ENCODE measurements at regions not wholly inside any gene's neighbourhood (a gene's known extent, or its start where the extent isn't known, plus 50 kb on each side); places are given as distances from the start of the nearest gene placed in this dataset.

GRCh38 chr12:126488806-126489205, 1423.6 kb downstream of the AACS start:
- no peak for DNase-seq

DNA sequence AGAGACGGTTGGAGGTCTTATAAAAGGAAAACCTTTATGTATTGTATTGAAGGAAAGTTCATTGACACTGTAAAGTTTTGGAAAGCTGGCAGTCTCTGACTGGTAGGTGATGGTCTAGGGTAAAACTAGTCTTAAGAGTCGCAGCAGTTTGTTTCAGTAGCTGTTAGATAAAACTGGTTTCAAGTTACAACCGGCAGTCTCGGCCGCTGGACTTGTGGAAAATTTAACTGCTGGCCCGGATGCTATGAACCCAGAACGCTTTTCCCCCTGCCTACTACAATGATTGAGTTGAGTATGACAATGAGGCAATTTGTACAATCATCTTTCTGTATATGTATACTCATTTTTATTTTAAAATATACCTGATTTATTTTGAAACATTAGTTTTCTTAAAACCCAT, 1426.9 kb downstream of the AACS start:
- no peak for DNase-seq

GRCh38 chr12:126493366-126494108, 1428.3 kb downstream of the AACS start:
- DNase-seq: no peak

DNA sequence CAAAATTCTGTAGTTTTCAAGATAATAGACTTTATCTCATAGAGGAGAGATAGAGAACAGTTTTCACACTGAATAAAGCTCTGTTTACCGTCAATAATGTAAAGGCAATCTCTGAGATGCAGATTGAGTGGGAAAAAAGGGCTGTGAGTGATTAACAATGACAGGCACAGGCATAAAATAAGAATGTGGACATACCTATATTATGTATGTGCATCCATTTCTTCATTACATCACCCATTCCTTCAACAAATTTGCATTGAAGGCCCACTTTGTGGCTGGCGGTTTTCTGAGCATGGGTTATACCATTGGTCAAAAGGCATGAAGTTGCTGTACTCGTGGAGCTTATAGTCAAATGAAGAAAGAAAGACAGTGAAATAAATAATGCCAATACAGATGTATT, 1431.0 kb downstream of the AACS start:
- no peak for DNase-seq

DNA sequence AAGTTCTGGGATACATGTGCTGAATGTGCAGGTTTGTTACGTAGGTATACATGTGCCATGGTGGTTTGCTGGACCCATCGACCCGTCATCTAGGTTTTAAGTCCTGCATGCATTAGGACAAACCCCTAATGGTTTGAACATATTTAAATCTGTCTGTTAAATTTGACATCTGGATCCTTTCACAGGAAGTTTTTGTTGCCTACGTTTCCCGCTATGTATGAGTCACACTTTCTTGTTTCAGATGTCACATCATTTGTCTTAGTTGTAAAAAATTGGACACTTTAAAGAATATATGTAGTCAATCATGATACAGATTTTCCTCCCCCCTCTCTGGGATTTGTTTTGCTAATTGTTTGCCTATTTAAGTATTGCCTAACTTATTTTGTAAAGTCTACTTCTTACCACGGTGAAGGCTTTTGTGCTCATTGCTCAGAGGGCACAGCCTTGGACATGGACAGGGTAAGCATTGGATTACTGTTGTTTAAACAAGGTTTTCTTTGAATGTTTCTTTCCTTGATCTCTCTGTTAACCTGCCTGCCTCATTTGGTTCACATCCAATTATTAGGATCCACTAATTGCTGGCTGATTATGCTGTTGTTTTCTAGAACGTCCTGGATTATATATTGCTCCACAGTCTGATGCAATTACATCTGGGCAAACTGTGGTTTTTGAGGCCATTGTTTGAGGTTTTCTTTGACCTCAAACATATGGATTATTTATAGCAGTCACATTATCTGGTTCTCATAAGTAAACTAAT, 1441.4 kb downstream of the AACS start:
- DNase-seq: no peak

DNA sequence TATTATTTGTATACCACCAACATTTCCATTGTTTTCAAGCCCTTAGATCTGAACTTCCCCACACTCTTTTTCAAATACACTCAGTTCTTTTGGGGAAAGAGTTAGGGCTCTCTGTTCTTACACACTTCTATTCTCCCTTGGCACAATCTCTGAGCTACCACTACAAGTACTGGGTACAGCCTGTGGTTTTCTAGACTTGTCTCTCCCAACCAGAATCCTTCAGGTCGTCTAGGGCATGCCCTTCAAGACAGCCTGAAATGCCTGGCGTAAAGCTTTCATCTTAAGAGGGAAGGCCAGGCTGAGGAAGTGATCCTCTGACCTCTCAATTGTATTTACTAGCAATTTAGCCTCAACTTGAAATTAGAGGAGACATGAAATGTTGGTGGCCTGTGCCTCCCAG, 1442.0 kb downstream of the AACS start:
- no peak for DNase-seq

DNA sequence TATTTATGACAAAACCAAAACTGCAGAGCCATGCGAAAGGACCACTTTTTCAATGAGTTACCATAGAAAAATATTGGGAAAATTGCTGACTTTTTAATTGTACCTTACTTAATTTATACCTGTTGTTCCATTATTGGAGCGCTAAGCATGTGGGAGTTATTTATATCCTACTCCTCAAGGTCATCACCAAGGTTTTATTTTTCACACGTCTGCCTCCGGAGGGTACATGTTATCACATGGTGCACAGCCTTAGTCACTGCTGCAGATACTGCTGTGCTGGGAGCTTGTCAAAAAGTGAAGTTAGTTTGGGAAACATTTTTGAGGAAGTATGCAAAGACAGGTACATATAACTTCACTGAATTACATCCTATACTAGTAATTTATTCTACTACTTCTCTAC, 1444.3 kb downstream of the AACS start:
- DNase-seq: no peak

- DNase-seq: no peak
Observed at GRCh38 chr12:126510630-126511029, 1445.4 kb downstream of the AACS start.

DNA sequence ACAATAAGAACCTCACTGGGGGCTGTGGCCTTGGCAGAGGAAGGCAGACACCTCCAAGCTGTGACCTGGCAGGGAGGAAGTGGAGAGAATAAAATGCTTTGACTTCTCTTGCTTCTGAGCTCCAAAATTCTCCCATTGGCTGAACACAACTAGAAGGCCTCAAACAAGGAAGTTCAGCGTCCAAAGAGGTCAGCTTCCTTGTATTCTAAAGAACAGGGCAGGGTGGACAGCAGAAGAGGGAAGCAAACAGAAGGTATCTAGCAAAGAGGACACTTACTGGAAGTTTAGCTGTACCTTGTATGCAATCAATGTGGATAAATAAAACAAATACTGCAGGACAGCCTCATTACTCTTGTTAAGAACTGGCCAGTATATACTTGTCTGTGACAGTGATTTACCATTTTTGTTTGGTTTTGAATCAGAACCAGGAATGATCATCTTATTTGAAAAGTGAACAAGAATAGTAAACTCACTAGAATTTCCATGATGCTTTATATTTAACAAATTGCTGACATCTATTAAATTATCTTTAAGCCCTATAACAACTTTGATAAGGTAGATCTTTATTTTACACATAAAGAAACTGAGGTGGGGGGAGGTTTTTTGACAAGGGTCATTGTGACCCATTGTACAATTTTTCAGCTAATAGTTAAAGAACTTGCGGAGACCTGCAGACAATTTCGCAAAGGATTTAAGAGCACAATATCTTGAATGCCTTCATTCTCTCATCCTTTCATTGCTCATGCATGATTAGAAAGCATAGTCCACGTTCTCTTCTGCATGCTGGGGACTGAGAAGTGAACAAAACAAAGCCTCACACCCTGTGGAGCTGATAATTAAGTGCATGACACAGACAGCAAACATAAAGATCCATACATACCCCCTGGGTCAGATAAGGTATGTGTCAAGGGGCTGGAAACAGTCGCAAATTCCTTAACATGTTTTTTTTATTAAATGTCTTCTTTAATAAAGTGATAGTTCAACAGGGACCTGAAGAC, 1448.0 kb downstream of the AACS start:
- no peak for DNase-seq

DNA sequence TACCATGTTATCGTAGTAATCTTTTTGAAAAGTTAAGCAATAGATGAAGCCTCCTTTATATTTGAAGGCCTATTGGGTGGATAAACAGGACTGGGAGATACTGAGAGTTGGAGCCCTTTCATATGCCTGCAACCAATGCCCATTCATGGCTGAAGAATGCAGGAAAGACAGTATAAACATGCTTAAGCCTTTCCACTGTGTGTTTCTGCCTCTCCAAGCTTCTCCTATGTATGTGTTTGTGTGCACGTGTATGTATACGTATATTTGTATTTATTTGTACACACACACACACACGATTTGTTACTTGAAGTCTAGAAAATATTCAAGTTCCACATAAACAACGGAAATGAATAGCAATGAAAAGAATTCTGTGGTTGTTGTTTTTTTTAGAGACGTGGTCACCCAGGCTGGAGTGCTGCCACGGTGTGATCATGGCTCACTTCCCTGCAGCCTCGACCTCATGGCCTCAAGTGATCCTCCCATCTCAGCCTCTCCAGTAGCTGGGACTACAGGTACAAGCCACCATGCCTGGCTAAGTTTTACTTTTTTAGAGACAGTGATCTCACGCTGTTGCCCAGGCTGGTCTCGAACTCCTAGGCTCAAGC, 1453.5 kb downstream of the AACS start:
- DNase-seq: no peak

GRCh38 chr12:126519833-126520232, 1454.6 kb downstream of the AACS start:
- no peak for DNase-seq

DNA sequence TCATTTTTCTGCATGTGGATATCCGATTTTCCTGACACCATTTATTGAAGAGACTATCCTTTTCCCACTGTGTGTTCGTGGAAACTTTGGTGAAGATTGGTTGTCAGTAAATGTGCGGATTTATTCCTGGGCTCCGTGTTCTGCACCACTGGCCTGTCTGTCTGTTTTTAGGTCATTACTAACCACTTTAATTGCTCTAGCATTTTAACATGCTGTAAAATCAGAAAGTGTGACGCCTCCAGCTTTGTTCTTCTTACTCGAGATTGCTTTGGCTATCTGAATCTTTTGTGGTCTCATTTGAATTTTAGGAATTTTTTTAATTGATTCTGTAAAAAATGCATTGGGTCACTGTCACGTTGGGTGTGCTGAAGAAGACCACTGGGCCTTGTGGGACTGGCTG, 1458.7 kb downstream of the AACS start:
- no peak for DNase-seq

DNA sequence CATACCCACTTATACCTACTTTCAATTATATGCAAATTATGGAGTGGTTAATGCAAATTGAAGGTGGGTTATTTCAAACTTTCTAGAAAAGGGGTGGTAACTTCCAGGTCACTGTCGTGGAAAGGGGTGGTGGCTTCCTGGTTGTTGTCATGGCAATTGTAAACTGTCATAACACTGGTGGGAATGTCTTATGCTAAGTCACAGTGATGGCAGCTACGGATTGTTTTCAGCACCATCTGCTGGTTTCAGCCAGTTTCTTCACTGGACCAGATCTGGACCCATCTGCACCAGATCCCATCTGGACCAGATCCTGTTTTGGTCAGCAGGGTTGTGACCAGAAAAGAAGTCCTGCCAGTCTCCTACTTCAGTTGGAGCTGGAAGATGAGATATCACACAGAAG, 1469.3 kb downstream of the AACS start:
- no peak for DNase-seq

GRCh38 chr12:126534942-126535341, 1469.7 kb downstream of the AACS start:
- DNase-seq: no peak

DNA sequence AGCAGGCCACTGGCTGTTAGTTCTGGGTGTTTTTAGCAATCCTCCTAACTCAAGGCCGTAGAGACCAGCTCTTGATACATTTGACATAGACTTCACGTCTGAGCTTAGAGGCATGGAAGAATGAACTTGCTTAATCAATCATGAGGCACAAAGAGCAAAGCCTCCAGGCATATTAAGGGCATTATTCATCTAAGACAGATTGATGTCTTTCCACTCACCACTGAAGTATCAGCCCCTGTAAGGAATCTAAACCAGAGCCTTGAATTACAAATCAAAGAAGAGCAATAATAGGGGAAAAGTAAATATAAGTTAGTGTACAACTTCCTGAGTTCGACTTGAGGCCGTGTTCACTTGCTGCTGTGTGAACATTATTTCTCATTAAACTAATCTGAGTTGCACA, 1470.7 kb downstream of the AACS start:
- no peak for DNase-seq

- DNase-seq: no peak
Observed at GRCh38 chr12:126537961-126538530, 1472.8 kb downstream of the AACS start.

DNA sequence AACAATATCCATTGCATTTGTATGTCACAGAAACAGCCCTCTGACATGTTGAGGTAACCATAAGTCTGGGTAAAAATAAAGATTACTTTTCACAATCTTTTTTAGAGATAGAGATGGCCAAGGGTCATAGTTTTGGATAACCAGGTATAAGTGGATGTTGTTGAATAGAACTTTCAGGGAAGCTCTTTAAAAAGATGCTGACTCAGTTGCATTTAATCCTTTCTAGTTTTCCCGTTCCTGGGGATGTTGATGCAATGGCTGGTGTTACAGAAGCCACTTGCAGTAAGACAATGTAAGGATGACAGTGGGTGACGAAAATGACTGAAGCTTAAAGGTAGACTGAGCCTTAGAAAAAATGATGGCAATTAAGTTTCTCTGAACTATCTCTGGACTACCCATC, 1473.7 kb downstream of the AACS start:
- DNase-seq: no peak

GRCh38 chr12:126545411-126545810, 1480.2 kb downstream of the AACS start:
- no peak for DNase-seq

GRCh38 chr12:126547905-126548304, 1482.7 kb downstream of the AACS start:
- no peak for DNase-seq

- no peak for DNase-seq
Observed at GRCh38 chr12:126551869-126552268, 1486.6 kb downstream of the AACS start.

DNA sequence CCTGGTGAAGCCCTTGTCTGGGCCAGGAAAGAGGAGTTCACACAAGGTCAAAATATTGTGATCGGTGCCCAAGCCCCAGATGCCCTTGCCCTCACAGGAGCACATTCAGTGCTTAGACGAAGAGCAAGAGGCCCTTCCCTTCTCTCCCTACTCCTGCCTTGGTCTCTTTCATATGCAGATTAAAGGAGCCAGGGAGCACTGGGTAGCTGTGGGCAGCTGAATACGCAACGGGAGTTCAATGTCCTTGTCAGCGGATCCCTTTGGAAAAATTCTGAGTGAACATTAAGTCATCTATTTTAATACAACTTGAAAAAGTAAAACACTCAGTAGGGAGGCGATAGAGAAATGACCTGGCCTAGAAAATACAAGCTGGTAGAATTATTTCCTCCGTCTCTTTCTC, 1489.4 kb downstream of the AACS start:
- DNase-seq: no peak

DNA sequence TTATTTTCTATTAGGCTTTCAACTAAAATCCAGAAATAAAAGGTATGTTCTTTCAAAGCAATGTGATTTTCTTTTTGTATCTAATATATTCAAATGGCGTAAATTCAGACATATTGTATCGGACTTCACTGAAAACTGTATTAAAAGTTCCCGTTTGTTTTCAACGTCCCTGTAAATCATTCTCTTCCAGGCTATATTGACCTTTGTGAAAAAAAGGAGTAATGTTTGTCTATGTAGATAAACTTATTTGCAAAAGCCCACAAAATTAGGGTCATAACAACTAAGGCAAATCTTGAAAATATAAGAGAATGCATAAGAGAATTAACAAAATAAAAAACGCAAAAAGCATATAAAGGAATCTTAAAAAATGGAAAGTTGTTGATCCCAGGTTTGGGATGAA, 1492.4 kb downstream of the AACS start:
- DNase-seq: no peak

- DNase-seq: no peak
Observed at GRCh38 chr12:126558219-126558618, 1493.0 kb downstream of the AACS start.
